HEK293 (cell line): ENCODE measurements at regions not wholly inside any gene's neighbourhood (a gene's known extent, or its start where the extent isn't known, plus 50 kb on each side); places are given as distances from the start of the nearest gene placed in this dataset.
A peak's percentile ranks its signal among the peaks of the same experiment; 100 is the strongest.

Source experiments
- CTCF ChIA-PET: fragments of 350-600 bp; formaldehyde crosslinking; extraction: SDS; loops from one replicate; lab custom pipeline; 2021; ENCODE audit warnings: antibody characterized with exemption; lab: Yijun Ruan, JAX
- POLR2A ChIA-PET: fragments of 300-600 bp; formaldehyde crosslinking; extraction: SDS; loops from one replicate; lab custom pipeline; 2020; ENCODE audit warnings: antibody characterized with exemption, inconsistent platforms; lab: Yijun Ruan, JAX
- H3K27ac ChIP-seq: fragments of 200-500 bp; sonication (Bioruptor generic); 2 replicates; pipeline ENCODE4 v1.5.1; 2014; ENCODE audit warnings: low read depth, low read length, control low read depth, inconsistent platforms; ENCODE audit errors: extremely low read depth
- H3K36me3 ChIP-seq, 2 experiments: fragments of 200-500 bp in 1 of 2; sonication (Bioruptor generic) in 1 of 2; 1 replicate in 1 of 2; 2 replicates in 1 of 2; pipeline ENCODE4 v1.5.1; 2014 to 2017; ENCODE audit warnings: inconsistent platforms in 2 of 2, low read length in 2 of 2; ENCODE audit not compliant: control insufficient read depth in 2 of 2, insufficient read depth in 1 of 2
- H3K4me1 ChIP-seq: fragments of 200-500 bp; sonication (Bioruptor generic); 2 replicates; pipeline ENCODE4 v1.5.1; 2014; ENCODE audit warnings: mild to moderate bottlenecking, low read length, inconsistent platforms; ENCODE audit not compliant: control insufficient read depth, insufficient read depth
- H3K4me3 ChIP-seq: 2 replicates; pipeline ENCODE4 v1.5.1; 2011; ENCODE audit warnings: low read depth, mild to moderate bottlenecking, control low read depth, low read length, moderate library complexity
- H3K9me3 ChIP-seq: fragments of 200-500 bp; sonication (Bioruptor generic); 2 replicates; pipeline ENCODE4 v1.5.1; 2014; ENCODE audit warnings: low read depth, low read length, inconsistent platforms; ENCODE audit not compliant: control insufficient read depth, insufficient read depth
- EGR2 ChIP-seq: fragments of 450-650 bp; formaldehyde crosslinking; IDR thresholded peaks from 2 replicates; pipeline ENCODE4 v1.5.1; 2016; ENCODE audit warnings: low read depth, missing biosample characterization, missing genetic modification characterization
- GLIS2 ChIP-seq: fragments of 450-650 bp; formaldehyde crosslinking; IDR thresholded peaks from 2 replicates; pipeline ENCODE4 v1.5.1; 2016; ENCODE audit warnings: missing biosample characterization, missing genetic modification characterization
- INSM2 ChIP-seq: fragments of 450-650 bp; formaldehyde crosslinking; IDR thresholded peaks from 2 replicates; pipeline ENCODE4 v1.5.1; 2016; ENCODE audit warnings: missing biosample characterization, missing genetic modification characterization
- KLF1 ChIP-seq: fragments of 450-650 bp; formaldehyde crosslinking; IDR thresholded peaks from 2 replicates; pipeline ENCODE4 v1.5.1; 2016; ENCODE audit warnings: missing biosample characterization, missing genetic modification characterization
- PRDM1 ChIP-seq: fragments of 450-650 bp; formaldehyde crosslinking; IDR thresholded peaks from 2 replicates; pipeline ENCODE4; 2016; ENCODE audit warnings: missing biosample characterization, missing genetic modification characterization
- PRDM6 ChIP-seq: fragments of 450-650 bp; formaldehyde crosslinking; IDR thresholded peaks from 2 replicates; pipeline ENCODE4 v1.5.1; 2017; ENCODE audit warnings: missing biosample characterization, missing genetic modification characterization
- SETDB1 ChIP-seq: IDR thresholded peaks from one replicate; pipeline ENCODE4 v1.6.1; 2017; ENCODE audit warnings: mild to moderate bottlenecking, low read length, moderate library complexity, mixed read lengths; ENCODE audit not compliant: insufficient read length
- ZBTB48 ChIP-seq: fragments of 450-650 bp; formaldehyde crosslinking; IDR thresholded peaks from 2 replicates; pipeline ENCODE4 v1.5.1; 2016; ENCODE audit warnings: missing biosample characterization, missing genetic modification characterization
- ZFHX2 ChIP-seq: fragments of 450-650 bp; formaldehyde crosslinking; conservative IDR thresholded peaks from 2 replicates; pipeline ENCODE4 v1.5.1; 2016; ENCODE audit warnings: missing biosample characterization, missing genetic modification characterization
- ZFP37 ChIP-seq: fragments of 450-650 bp; formaldehyde crosslinking; IDR thresholded peaks from 2 replicates; pipeline ENCODE4 v1.5.1; 2016; ENCODE audit warnings: missing biosample characterization, missing genetic modification characterization
- ZIC2 ChIP-seq: fragments of 450-650 bp; formaldehyde crosslinking; IDR thresholded peaks from 2 replicates; pipeline ENCODE4 v1.5.1; 2016; ENCODE audit warnings: missing biosample characterization, missing genetic modification characterization
- ZNF140 ChIP-seq: fragments of 450-650 bp; formaldehyde crosslinking; IDR thresholded peaks from 2 replicates; pipeline ENCODE4 v1.5.1; 2016; ENCODE audit warnings: missing biosample characterization, missing genetic modification characterization
- ZNF311 ChIP-seq: fragments of 450-650 bp; formaldehyde crosslinking; IDR thresholded peaks from 2 replicates; pipeline ENCODE4 v1.5.1; 2017; ENCODE audit warnings: missing biosample characterization, missing genetic modification characterization, borderline replicate concordance
- ZNF391 ChIP-seq: fragments of 450-650 bp; formaldehyde crosslinking; IDR thresholded peaks from 2 replicates; pipeline ENCODE4 v1.5.1; 2016; ENCODE audit warnings: low read depth, missing biosample characterization, missing genetic modification characterization, borderline replicate concordance
- ZNF426 ChIP-seq: fragments of 450-650 bp; formaldehyde crosslinking; IDR thresholded peaks from 2 replicates; pipeline ENCODE4 v1.5.1; 2017; ENCODE audit warnings: missing biosample characterization, missing genetic modification characterization, mild to moderate bottlenecking, inconsistent platforms, moderate library complexity
- ZNF530 ChIP-seq: fragments of 450-650 bp; formaldehyde crosslinking; IDR thresholded peaks from 2 replicates; pipeline ENCODE4 v1.5.1; 2016; ENCODE audit warnings: low read depth, missing biosample characterization, missing genetic modification characterization
- ZNF558 ChIP-seq: fragments of 450-650 bp; formaldehyde crosslinking; IDR thresholded peaks from 2 replicates; pipeline ENCODE4 v1.5.1; 2016; ENCODE audit warnings: missing biosample characterization, missing genetic modification characterization
- ZNF626 ChIP-seq: fragments of 450-650 bp; sonication (Bioruptor Pico); formaldehyde crosslinking; IDR thresholded peaks from 2 replicates; pipeline ENCODE4 v1.5.1; 2018; ENCODE audit warnings: missing biosample characterization, missing genetic modification characterization, inconsistent platforms
- ZNF645 ChIP-seq: fragments of 450-650 bp; formaldehyde crosslinking; IDR thresholded peaks from 2 replicates; pipeline ENCODE4; 2016; ENCODE audit warnings: missing biosample characterization, missing genetic modification characterization
- ZNF664 ChIP-seq: fragments of 450-650 bp; formaldehyde crosslinking; IDR thresholded peaks from 2 replicates; pipeline ENCODE4 v1.5.1; 2016; ENCODE audit warnings: missing biosample characterization, missing genetic modification characterization
- ZNF707 ChIP-seq: fragments of 450-650 bp; formaldehyde crosslinking; IDR thresholded peaks from 2 replicates; pipeline ENCODE4 v1.5.1; 2016; ENCODE audit warnings: missing biosample characterization, missing genetic modification characterization
- ZNF76 ChIP-seq: fragments of 450-650 bp; formaldehyde crosslinking; IDR thresholded peaks from 2 replicates; pipeline ENCODE4; 2016; ENCODE audit warnings: low read depth, missing biosample characterization, missing genetic modification characterization, borderline replicate concordance
- ZNF830 ChIP-seq: fragments of 450-650 bp; IDR thresholded peaks from 2 replicates; pipeline ENCODE4 v1.5.0; 2018; ENCODE audit warnings: missing biosample characterization, missing genetic modification characterization, low read depth, mild to moderate bottlenecking, moderate library complexity
- ZNF843 ChIP-seq: fragments of 450-650 bp; formaldehyde crosslinking; IDR thresholded peaks from 2 replicates; pipeline ENCODE4 v1.5.1; 2016; ENCODE audit warnings: missing biosample characterization, missing genetic modification characterization

- TF ChIP-seq GLIS2 (tag by site-specific recombination) (no peak), ZNF530 (tag by site-specific recombination) (no peak), ZNF626 (tag by site-specific recombination) (no peak), ZNF76 (no peak)
These were observed 400.2 kb upstream of the C16orf82 start (continued) for GRCh38 chr16:26666486-26666885.

GRCh38 chr16:26667307-26667706 is 399.4 kb upstream of the C16orf82 start:
- H3K36me3 ChIP-seq = no peaks in the 10 kb centered on the region
- no peaks in the 10 kb centered on the region for H3K9me3 ChIP-seq
- ChIA-PET CTCF (interaction anchor here (0.6 kb wide), 1 partner anchor 172 kb away, joined by 3 read pairs; no protein-coding TSS in a partner anchor), POLR2A (no interaction called here)
- H3K4me1 ChIP-seq = no peaks in the 10 kb centered on the region
- no peak overlapping the region for H3K4me3 ChIP-seq
- H3K27ac ChIP-seq = no peak overlapping the region
- TF ChIP-seq ZNF707 = no peak
- TF ChIP-seq ZBTB48 (tag by site-specific recombination) = no peak
- no peak for TF ChIP-seq ZNF426 (tag by site-specific recombination)
- TF ChIP-seq ZNF558 = no peak

- ChIA-PET CTCF (no interaction called here), POLR2A (no interaction called here)
- H3K27ac ChIP-seq = no peak overlapping the region
- H3K4me3 ChIP-seq = no peak overlapping the region
- H3K4me1 ChIP-seq = no peaks in the 10 kb centered on the region
- no peaks in the 10 kb centered on the region for H3K9me3 ChIP-seq
- TF ChIP-seq ZNF664 (tag by site-specific recombination) (no peak), ZNF140 (tag by site-specific recombination) (no peak), ZNF843 (tag by site-specific recombination) (no peak), ZIC2 (tag by site-specific recombination) (no peak), PRDM1 (tag by site-specific recombination) (no peak)
- H3K36me3 ChIP-seq = no peaks in the 10 kb centered on the region
These were observed 398.7 kb upstream of the C16orf82 start for GRCh38 chr16:26668026-26668425.

- ChIA-PET POLR2A (no interaction called here), CTCF (no interaction called here)
- TF ChIP-seq EGR2 (tag by site-specific recombination) = peak; percentile 50; the same call in 1 of the 2 replicates
- TF ChIP-seq ZFP37 (tag by site-specific recombination) = no peak
- TF ChIP-seq ZFHX2 (tag by site-specific recombination) = peak; percentile 26; the same call in 1 of the 2 replicates
- no peak for TF ChIP-seq ZNF830 (tag by site-specific recombination)
- no peak overlapping the region for H3K27ac ChIP-seq
- no peaks in the 10 kb centered on the region for H3K36me3 ChIP-seq
- H3K4me3 ChIP-seq = no peak overlapping the region
- H3K9me3 ChIP-seq = no peaks in the 10 kb centered on the region
- no peaks in the 10 kb centered on the region for H3K4me1 ChIP-seq
These were observed 394.5 kb upstream of the C16orf82 start for GRCh38 chr16:26672206-26672605.

- Histone ChIP-seq H3K4me3 (no peak overlapping the region), H3K27ac (no peak overlapping the region), H3K4me1 (no peaks in the 10 kb centered on the region), H3K9me3 (no peaks in the 10 kb centered on the region), H3K36me3 (no peaks in the 10 kb centered on the region)
- ChIA-PET CTCF (interaction anchor here (0.8 kb wide), 1 partner anchor 8 kb away, joined by 4 read pairs; no protein-coding TSS in a partner anchor), POLR2A (no interaction called here)
- TF ChIP-seq SETDB1 (no peak), PRDM6 (tag by site-specific recombination) (no peak), INSM2 (no peak), KLF1 (tag by site-specific recombination) (no peak), ZNF311 (no peak), ZNF645 (tag by site-specific recombination) (no peak), ZNF391 (no peak), ZNF426 (tag by site-specific recombination) (no peak)
These were observed 393.7 kb upstream of the C16orf82 start for GRCh38 chr16:26673011-26673410.
